SK-N-DZ (cell line): ENCODE measurements at regions not wholly inside any gene's neighbourhood (a gene's known extent, or its start where the extent isn't known, plus 50 kb on each side); places are given as distances from the start of the nearest gene placed in this dataset.

Experiments
- DNase-seq: peaks from one replicate; pipeline ENCODE4 v3.0.0-alpha.2; 2015; ENCODE audit warnings: low spot score

GRCh38 chr20:19926591-19926990 lies 90.6 kb upstream of the NAA20 start:
- no peak for DNase-seq

GRCh38 chr20:19928328-19929011 lies 88.7 kb upstream of the NAA20 start:
- no peak for DNase-seq

- no peak for DNase-seq
Measured at GRCh38 chr20:19929012-19929360, 88.2 kb upstream of the NAA20 start.

- DNase-seq: no peak
Measured at GRCh38 chr20:19929481-19930145, 87.5 kb upstream of the NAA20 start.

GRCh38 chr20:19930426-19930825 lies 86.7 kb upstream of the NAA20 start:
- DNase-seq: no peak

GRCh38 chr20:19932170-19932667 lies 84.9 kb upstream of the NAA20 start:
- no peak for DNase-seq

- DNase-seq: no peak
Measured at GRCh38 chr20:19934792-19935491, 82.2 kb upstream of the NAA20 start.

GRCh38 chr20:19935842-19936241 lies 81.3 kb upstream of the NAA20 start:
- no peak for DNase-seq

- no peak for DNase-seq
Measured at GRCh38 chr20:19936466-19937200, 80.5 kb upstream of the NAA20 start.

- no peak for DNase-seq
Measured at GRCh38 chr20:19937218-19937617, 79.9 kb upstream of the NAA20 start.

- no peak for DNase-seq
Measured at GRCh38 chr20:19937651-19938420, 79.3 kb upstream of the NAA20 start.

GRCh38 chr20:19938421-19939090 lies 78.6 kb upstream of the NAA20 start:
- no peak for DNase-seq

GRCh38 chr20:19940988-19941460 lies 76.1 kb upstream of the NAA20 start:
- DNase-seq: no peak

- DNase-seq: no peak
Measured at GRCh38 chr20:19942611-19943010, 74.6 kb upstream of the NAA20 start.

- no peak for DNase-seq
Measured at GRCh38 chr20:19943061-19943521, 74.1 kb upstream of the NAA20 start.

GRCh38 chr20:19944772-19945459 lies 72.2 kb upstream of the NAA20 start:
- DNase-seq: no peak

GRCh38 chr20:19945732-19946670 lies 71.2 kb upstream of the NAA20 start:
- DNase-seq: no peak

GRCh38 chr20:19947611-19948264 lies 69.4 kb upstream of the NAA20 start:
- no peak for DNase-seq
